ENCODE measurements at regions not wholly inside any gene's neighbourhood (a gene's known extent, or its start where the extent isn't known, plus 50 kb on each side); places are given as distances from the start of the nearest gene placed in this dataset.

DNA sequence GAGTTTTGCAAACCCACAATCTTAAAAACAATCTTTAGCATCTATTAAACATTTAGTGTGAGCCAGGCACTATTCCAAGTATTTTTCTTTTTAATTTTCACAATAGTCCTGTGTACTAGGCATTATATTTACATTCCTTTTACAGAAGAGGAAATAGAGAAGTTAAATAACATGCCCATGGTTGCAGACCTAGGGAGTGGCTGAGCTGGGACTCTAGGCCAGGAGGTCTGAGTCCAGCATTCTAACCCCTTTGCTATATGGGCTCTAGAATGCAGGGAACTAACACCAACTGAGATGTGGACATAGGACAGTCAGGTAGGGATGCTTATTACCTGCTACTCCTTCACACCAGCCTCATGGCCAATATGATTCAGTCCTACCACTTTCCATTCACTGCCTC lies 243.8 kb downstream of the XPNPEP1 start:
- Mint-ChIP-seq H3K27me3 (ENCODE audit: insufficient read depth, unreplicated experiment) (no peaks in the 10 kb centered on the region), H3K9me3 (ENCODE audit: unreplicated experiment) (no peaks in the 10 kb centered on the region), H3K36me3 (ENCODE audit: insufficient read depth, unreplicated experiment) (no peaks in the 10 kb centered on the region), H3K4me3 (ENCODE audit: unreplicated experiment) (no peak overlapping the region), H3K4me1 (ENCODE audit: insufficient read depth, unreplicated experiment) (peaks cover 14% of the 10 kb centered on the region), H3K27ac (ENCODE audit: low read depth, unreplicated experiment) (no peak overlapping the region)
- DNase-seq (ENCODE audit: unreplicated experiment) = no peak
- ChIA-PET POLR2A (no interaction called here), CTCF (no interaction called here)
- TF ChIP-seq, protein P1, sequence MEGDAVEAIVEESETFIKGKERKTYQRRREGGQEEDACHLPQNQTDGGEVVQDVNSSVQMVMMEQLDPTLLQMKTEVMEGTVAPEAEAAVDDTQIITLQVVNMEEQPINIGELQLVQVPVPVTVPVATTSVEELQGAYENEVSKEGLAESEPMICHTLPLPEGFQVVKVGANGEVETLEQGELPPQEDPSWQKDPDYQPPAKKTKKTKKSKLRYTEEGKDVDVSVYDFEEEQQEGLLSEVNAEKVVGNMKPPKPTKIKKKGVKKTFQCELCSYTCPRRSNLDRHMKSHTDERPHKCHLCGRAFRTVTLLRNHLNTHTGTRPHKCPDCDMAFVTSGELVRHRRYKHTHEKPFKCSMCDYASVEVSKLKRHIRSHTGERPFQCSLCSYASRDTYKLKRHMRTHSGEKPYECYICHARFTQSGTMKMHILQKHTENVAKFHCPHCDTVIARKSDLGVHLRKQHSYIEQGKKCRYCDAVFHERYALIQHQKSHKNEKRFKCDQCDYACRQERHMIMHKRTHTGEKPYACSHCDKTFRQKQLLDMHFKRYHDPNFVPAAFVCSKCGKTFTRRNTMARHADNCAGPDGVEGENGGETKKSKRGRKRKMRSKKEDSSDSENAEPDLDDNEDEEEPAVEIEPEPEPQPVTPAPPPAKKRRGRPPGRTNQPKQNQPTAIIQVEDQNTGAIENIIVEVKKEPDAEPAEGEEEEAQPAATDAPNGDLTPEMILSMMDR (IDR thresholded peaks at IDR 0.05; ENCODE audit: unreplicated experiment) = no peak
- no TSS peak for BruUV-seq (replicated peaks)
- intact Hi-C loops (cut with micrococcal nuclease) = no loop called here

DNA sequence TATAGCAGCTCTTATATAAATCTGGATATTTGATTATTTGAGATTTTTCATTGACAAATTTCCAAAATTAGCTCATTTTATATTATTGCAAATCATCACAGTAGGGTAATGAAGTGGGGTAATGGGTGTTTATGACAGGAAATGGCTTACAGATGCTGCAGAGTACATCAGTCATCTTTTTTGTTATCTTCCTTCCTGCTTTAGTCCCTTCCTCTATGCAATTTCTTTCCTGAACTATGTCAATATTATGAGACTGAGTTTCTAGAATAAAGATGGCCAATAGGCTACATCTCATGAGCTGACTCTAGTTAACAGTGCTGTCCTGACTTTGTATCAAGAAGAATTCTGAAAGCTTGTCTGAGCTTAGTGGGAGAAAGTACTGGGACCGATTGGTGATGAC lies 244.5 kb downstream of the XPNPEP1 start:
- POLR2A ChIA-PET = no interaction called here
- intact Hi-C loops (cut with micrococcal nuclease) = no loop called here

DNA sequence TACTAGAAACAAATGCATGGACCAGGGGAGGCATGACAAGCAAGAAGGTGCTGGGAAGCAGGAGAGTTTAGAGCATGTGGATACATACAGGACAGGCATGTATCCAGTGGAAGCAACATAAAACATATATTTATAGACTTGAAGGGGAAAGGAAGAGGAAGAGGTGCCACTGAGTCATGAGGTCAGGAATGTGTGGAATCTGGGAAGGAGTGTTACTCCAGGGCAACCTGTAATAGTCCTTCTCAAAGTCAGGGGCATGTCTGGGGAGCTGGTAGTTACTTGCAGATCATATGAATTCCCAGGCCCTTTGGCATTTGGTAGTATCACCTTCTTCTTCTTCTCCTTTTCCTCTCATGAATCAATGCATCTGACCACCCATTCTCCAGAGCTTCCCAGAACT lies 246.6 kb downstream of the XPNPEP1 start:
- ChIA-PET POLR2A (no interaction called here), CTCF (no interaction called here)
- no peak overlapping the region for H3K4me3 Mint-ChIP-seq (ENCODE audit: unreplicated experiment)
- H3K27me3 Mint-ChIP-seq (ENCODE audit: insufficient read depth, unreplicated experiment) = no peaks in the 10 kb centered on the region
- no peaks in the 10 kb centered on the region for H3K36me3 Mint-ChIP-seq (ENCODE audit: insufficient read depth, unreplicated experiment)
- DNase-seq (ENCODE audit: unreplicated experiment) = peak; percentile 27
- H3K9me3 Mint-ChIP-seq (ENCODE audit: unreplicated experiment) = no peaks in the 10 kb centered on the region
- H3K27ac Mint-ChIP-seq (ENCODE audit: low read depth, unreplicated experiment) = peak overlapping the region; percentile 21
- H3K4me1 Mint-ChIP-seq (ENCODE audit: insufficient read depth, unreplicated experiment) = peaks cover 14% of the 10 kb centered on the region
- intact Hi-C loops (cut with micrococcal nuclease) = no loop called here
- TF ChIP-seq, protein P1 (IDR thresholded peaks at IDR 0.05; ENCODE audit: unreplicated experiment) = no peak
- BruUV-seq (replicated peaks) = no TSS peak

More for the DNA sequence above, 244.5 kb downstream of the XPNPEP1 start:
- no peaks in the 10 kb centered on the region for H3K9me3 Mint-ChIP-seq (ENCODE audit: unreplicated experiment)
- no peaks in the 10 kb centered on the region for H3K36me3 Mint-ChIP-seq (ENCODE audit: insufficient read depth, unreplicated experiment)
- no peak overlapping the region for H3K4me3 Mint-ChIP-seq (ENCODE audit: unreplicated experiment)
- TF ChIP-seq, protein P1 (IDR thresholded peaks at IDR 0.05; ENCODE audit: unreplicated experiment) = no peak
- no peak for DNase-seq (ENCODE audit: unreplicated experiment)
- H3K4me1 Mint-ChIP-seq (ENCODE audit: insufficient read depth, unreplicated experiment) = peaks cover 14% of the 10 kb centered on the region
- CTCF ChIA-PET = no interaction called here
- no peak overlapping the region for H3K27ac Mint-ChIP-seq (ENCODE audit: low read depth, unreplicated experiment)
- BruUV-seq (replicated peaks) = no TSS peak
- no peaks in the 10 kb centered on the region for H3K27me3 Mint-ChIP-seq (ENCODE audit: insufficient read depth, unreplicated experiment)

DNA sequence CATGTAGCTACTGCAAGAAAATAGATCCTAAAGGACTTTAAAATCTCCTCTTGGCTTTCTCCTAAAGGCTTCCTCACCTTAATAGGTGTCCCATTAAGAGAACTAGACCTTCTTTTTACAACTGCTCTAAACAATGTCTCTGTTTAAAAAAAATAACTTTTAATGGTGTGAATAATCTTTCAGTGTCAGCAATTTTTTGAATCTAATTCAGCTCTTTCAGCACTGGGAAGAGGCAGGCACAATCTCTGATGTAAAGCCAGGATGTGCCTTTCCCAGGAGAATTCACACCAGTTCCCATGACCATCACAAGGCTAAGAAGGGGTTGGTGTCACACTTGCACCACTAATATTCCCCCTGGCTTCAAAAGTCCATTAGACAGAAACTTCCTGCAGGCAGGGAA lies 254.6 kb downstream of the XPNPEP1 start:
- intact Hi-C loops (cut with micrococcal nuclease) = no loop called here
- Mint-ChIP-seq H3K27me3 (ENCODE audit: insufficient read depth, unreplicated experiment) (no peaks in the 10 kb centered on the region), H3K36me3 (ENCODE audit: insufficient read depth, unreplicated experiment) (no peaks in the 10 kb centered on the region), H3K9me3 (ENCODE audit: unreplicated experiment) (no peaks in the 10 kb centered on the region), H3K4me3 (ENCODE audit: unreplicated experiment) (no peak overlapping the region), H3K27ac (ENCODE audit: low read depth, unreplicated experiment) (no peak overlapping the region), H3K4me1 (ENCODE audit: insufficient read depth, unreplicated experiment) (peaks cover 5% of the 10 kb centered on the region)
- ChIA-PET POLR2A (no interaction called here), CTCF (interaction anchor here (0.6 kb wide), 1 partner anchor 76 kb away, joined by 3 read pairs; no protein-coding TSS in a partner anchor)
- BruUV-seq (replicated peaks) = no TSS peak
- DNase-seq (ENCODE audit: unreplicated experiment) = no peak
- TF ChIP-seq, protein P1 (IDR thresholded peaks at IDR 0.05; ENCODE audit: unreplicated experiment) = no peak

All from MCF 10A (cell line).